NCI-H187 (cell line): ENCODE measurements at regions not wholly inside any gene's neighbourhood (a gene's known extent, or its start where the extent isn't known, plus 50 kb on each side); places are given as distances from the start of the nearest gene placed in this dataset.

Source experiments
- DNase-seq, 2 experiments: peaks; one replicate each; lab custom pipeline; 2025; lab: John Stamatoyannopoulos, UW

GRCh38 chr2:157184161-157184895 is 73.2 kb upstream of the GALNT5 start:
- no peak for DNase-seq

GRCh38 chr2:157185476-157186227 is 71.9 kb upstream of the GALNT5 start:
- DNase-seq = no peak

GRCh38 chr2:157190151-157190550 is 67.4 kb upstream of the GALNT5 start:
- no peak for DNase-seq

GRCh38 chr2:157191186-157191585 is 66.3 kb upstream of the GALNT5 start:
- no peak for DNase-seq

GRCh38 chr2:157192445-157193423 is 64.8 kb upstream of the GALNT5 start:
- DNase-seq = no peak

- DNase-seq = no peak
These were observed 64.0 kb upstream of the GALNT5 start for GRCh38 chr2:157193461-157193860.

- no peak for DNase-seq
These were observed 63.3 kb upstream of the GALNT5 start for GRCh38 chr2:157194097-157194688.

- no peak for DNase-seq
These were observed 62.7 kb upstream of the GALNT5 start for GRCh38 chr2:157194844-157195243.

GRCh38 chr2:157196956-157197355 is 60.5 kb upstream of the GALNT5 start:
- no peak for DNase-seq

GRCh38 chr2:157197848-157198247 is 59.7 kb upstream of the GALNT5 start:
- no peak for DNase-seq

GRCh38 chr2:157203651-157204050 is 53.9 kb upstream of the GALNT5 start:
- DNase-seq = no peak

GRCh38 chr2:157204401-157204800 is 53.1 kb upstream of the GALNT5 start:
- DNase-seq = no peak

- DNase-seq = no peak
These were observed 50.6 kb upstream of the GALNT5 start for GRCh38 chr2:157206916-157207315.
